WERI-Rb-1 (cell line): ENCODE measurements at regions not wholly inside any gene's neighbourhood (a gene's known extent, or its start where the extent isn't known, plus 50 kb on each side); places are given as distances from the start of the nearest gene placed in this dataset.
"Not testable (repeated sequence)": the region's sequence is repeated elsewhere in the genome, so short reads cannot be mapped to it uniquely, and the experiment has no call there.

ENCODE experiments used
- DNase-seq: peaks from one replicate; pipeline ENCODE4 v3.0.0-alpha.2; 2020
- H3K27ac ChIP-seq: fragments of 250-450 bp; sonication (Bioruptor Pico); 2 replicates; pipeline ENCODE4 v1.5.1; 2020; ENCODE audit warnings: mild to moderate bottlenecking, moderate library complexity
- H3K27me3 ChIP-seq: fragments of 250-450 bp; sonication (Bioruptor Pico); 2 replicates; pipeline ENCODE4 v1.5.1; 2021; ENCODE audit warnings: mild to moderate bottlenecking, low read depth, moderate library complexity; ENCODE audit not compliant: insufficient read depth, severe bottlenecking
- H3K36me3 ChIP-seq: fragments of 250-450 bp; sonication (Bioruptor Pico); 2 replicates; pipeline ENCODE4 v1.5.1; 2020; ENCODE audit warnings: mild to moderate bottlenecking, moderate library complexity
- H3K4me3 ChIP-seq: 2 replicates; pipeline ENCODE4 v1.5.1; 2011; ENCODE audit warnings: low read depth, mild to moderate bottlenecking, control low read depth, low read length
- H3K9me3 ChIP-seq: fragments of 250-450 bp; sonication (Bioruptor Pico); 2 replicates; pipeline ENCODE4 v1.5.1; 2021; ENCODE audit warnings: mild to moderate bottlenecking, moderate library complexity; ENCODE audit not compliant: severe bottlenecking
- TF ChIP-seq, protein P1 (sequence below): IDR thresholded peaks from 2 replicates; pipeline ENCODE4 v1.5.1; 2011; ENCODE audit warnings: low read depth, mild to moderate bottlenecking, control low read depth, inconsistent platforms, low read length

DNA sequence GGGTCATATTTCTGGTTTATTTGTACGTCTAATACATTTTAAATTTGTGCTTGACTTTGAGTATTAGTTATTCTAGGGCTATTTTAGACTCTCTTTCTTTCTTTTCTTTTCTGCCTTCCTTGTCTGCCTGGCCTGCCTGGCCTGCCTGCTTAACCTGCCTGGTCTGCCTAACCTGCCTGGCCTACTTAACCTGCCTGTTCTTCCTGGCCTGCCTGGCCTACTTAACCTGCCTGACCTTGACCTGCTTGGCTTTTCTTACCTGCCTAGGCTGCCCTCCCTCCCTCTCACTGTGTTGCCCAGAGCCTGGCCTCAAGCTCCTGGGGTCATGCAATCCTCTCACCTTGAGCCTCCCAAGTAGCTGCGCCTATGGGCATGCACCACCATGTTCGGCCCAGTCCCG is 83.7 kb downstream of the PMAIP1 start:
- TF ChIP-seq, protein P1, sequence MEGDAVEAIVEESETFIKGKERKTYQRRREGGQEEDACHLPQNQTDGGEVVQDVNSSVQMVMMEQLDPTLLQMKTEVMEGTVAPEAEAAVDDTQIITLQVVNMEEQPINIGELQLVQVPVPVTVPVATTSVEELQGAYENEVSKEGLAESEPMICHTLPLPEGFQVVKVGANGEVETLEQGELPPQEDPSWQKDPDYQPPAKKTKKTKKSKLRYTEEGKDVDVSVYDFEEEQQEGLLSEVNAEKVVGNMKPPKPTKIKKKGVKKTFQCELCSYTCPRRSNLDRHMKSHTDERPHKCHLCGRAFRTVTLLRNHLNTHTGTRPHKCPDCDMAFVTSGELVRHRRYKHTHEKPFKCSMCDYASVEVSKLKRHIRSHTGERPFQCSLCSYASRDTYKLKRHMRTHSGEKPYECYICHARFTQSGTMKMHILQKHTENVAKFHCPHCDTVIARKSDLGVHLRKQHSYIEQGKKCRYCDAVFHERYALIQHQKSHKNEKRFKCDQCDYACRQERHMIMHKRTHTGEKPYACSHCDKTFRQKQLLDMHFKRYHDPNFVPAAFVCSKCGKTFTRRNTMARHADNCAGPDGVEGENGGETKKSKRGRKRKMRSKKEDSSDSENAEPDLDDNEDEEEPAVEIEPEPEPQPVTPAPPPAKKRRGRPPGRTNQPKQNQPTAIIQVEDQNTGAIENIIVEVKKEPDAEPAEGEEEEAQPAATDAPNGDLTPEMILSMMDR, result no peak
- DNase-seq, result no peak
- no peaks in the 10 kb centered on the region for H3K27me3 ChIP-seq
- no peaks in the 10 kb centered on the region for H3K36me3 ChIP-seq
- peaks cover 3% of the 10 kb centered on the region for H3K9me3 ChIP-seq
- no peak overlapping the region for H3K4me3 ChIP-seq
- no peak overlapping the region for H3K27ac ChIP-seq

DNA sequence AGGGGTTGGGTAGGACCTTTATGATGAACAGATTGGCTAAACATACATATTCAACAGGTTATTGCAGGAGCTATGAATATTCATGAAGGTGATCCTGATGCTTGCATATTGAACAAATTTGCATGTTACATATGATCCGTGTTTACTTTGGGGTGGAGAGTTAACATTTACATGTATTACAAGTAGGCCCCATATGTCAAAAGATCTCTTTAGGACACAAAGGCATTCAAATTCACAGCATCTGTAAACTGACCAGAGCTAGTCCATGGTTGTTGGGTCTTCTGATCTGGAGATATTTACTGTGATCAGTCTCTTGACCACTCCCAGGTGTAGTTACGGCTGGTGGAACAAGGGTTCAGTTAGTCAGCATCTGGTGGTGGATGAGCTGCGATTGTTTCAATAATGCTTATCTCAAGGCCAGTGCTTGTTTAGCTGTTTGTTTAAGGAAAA is 80.4 kb downstream of the PMAIP1 start:
- Histone ChIP-seq H3K27me3 (no peaks in the 10 kb centered on the region), H3K9me3 (peaks cover 3% of the 10 kb centered on the region), H3K36me3 (no peaks in the 10 kb centered on the region), H3K4me3 (no peak overlapping the region), H3K27ac (no peak overlapping the region)
- DNase-seq, result no peak
- TF ChIP-seq, protein P1, result no peak

DNA sequence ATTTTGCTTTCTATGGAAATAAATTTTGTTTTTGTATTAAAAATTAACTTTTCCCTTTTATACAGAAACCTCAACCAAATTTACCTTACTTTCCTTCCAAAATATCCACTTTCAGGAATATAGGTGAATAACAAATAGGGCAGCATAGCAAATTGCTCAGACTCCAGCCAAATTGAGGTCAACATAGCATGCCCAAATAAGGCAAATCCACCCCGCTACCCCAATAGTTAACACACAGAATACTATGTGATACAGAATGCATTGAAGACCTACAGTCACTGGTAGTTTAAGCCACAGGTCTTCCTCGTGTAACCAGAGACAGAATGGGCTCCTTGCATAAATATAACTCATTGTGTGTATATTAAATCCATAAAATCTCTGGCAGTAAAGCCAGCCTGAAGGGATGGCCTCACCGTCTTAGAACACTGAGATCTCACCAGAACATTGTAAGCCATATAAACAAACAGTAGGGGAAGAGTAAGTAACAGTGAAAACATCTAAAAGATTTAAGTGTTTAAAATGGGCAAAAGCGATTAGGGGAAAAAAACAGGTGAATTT is 72.2 kb downstream of the PMAIP1 start:
- H3K9me3 ChIP-seq, result no peaks in the 10 kb centered on the region
- no peak overlapping the region for H3K4me3 ChIP-seq
- H3K27me3 ChIP-seq, result no peaks in the 10 kb centered on the region
- TF ChIP-seq, protein P1, result no peak
- DNase-seq, result no peak
- H3K36me3 ChIP-seq, result no peaks in the 10 kb centered on the region
- H3K27ac ChIP-seq, result no peak overlapping the region

- H3K9me3 ChIP-seq, H3K27ac ChIP-seq, H3K27me3 ChIP-seq, DNase-seq, H3K4me3 ChIP-seq, H3K36me3 ChIP-seq: not testable (repeated sequence)
Measured at GRCh38 chr18:59971144-59971543, 71.3 kb downstream of the PMAIP1 start.

GRCh38 chr18:59969477-59970028 is 69.8 kb downstream of the PMAIP1 start:
- H3K4me3 ChIP-seq, H3K27ac ChIP-seq, H3K27me3 ChIP-seq, H3K9me3 ChIP-seq, DNase-seq, H3K36me3 ChIP-seq: not testable (repeated sequence)

- no peak for DNase-seq
- no peak overlapping the region for H3K4me3 ChIP-seq
- TF ChIP-seq, protein P1, result no peak
- no peak overlapping the region for H3K27ac ChIP-seq
- H3K36me3 ChIP-seq, result no peaks in the 10 kb centered on the region
- no peaks in the 10 kb centered on the region for H3K27me3 ChIP-seq
- no peaks in the 10 kb centered on the region for H3K9me3 ChIP-seq
Measured at GRCh38 chr18:59968583-59968982, 68.8 kb downstream of the PMAIP1 start.

DNA sequence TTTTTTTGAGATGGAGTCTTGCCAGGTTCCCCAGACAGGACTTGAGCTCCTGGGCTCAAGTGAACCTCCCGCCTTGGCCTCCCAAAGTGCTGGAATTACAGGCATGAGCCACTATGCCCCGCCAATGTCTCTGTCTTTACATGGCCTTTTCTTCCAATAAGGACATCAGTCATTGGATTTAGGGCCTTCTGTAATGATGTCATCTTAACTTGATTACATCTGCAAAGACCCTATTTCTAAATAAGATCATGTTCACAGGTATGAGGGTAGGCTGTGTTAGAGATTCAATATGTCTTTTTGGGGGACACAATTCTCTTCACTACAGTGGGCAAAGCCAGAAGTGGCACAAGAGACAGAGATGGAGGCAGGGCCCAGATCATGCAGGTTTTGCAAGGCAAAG is 68.1 kb downstream of the PMAIP1 start:
- DNase-seq, result no peak
- H3K27ac ChIP-seq, result no peak overlapping the region
- no peak overlapping the region for H3K4me3 ChIP-seq
- TF ChIP-seq, protein P1, result no peak
- H3K9me3 ChIP-seq, result no peaks in the 10 kb centered on the region
- no peaks in the 10 kb centered on the region for H3K27me3 ChIP-seq
- H3K36me3 ChIP-seq, result no peaks in the 10 kb centered on the region
